ENCODE measurements at regions not wholly inside any gene's neighbourhood (a gene's known extent, or its start where the extent isn't known, plus 50 kb on each side); places are given as distances from the start of the nearest gene placed in this dataset.

DNA sequence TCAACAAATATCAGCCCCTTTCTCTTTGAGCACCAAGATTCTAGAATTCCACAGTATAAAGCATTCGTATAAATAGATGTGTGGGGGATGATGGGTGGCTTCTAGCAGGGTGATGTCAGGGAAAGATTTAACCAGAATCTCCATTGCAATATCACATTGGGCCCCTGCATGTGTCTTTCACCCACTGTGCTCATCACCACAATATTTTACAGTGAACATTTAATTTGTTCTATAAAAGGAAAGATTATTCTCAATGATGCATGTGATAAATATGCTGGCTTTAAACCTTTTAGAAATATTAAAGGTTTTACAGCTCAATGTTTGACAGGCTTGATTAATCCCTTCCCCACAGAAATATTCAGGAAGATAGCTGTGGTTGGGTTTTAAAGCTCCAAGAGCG lies 457.8 kb upstream of the DAB1 start:
- TF ChIP-seq, protein P1, sequence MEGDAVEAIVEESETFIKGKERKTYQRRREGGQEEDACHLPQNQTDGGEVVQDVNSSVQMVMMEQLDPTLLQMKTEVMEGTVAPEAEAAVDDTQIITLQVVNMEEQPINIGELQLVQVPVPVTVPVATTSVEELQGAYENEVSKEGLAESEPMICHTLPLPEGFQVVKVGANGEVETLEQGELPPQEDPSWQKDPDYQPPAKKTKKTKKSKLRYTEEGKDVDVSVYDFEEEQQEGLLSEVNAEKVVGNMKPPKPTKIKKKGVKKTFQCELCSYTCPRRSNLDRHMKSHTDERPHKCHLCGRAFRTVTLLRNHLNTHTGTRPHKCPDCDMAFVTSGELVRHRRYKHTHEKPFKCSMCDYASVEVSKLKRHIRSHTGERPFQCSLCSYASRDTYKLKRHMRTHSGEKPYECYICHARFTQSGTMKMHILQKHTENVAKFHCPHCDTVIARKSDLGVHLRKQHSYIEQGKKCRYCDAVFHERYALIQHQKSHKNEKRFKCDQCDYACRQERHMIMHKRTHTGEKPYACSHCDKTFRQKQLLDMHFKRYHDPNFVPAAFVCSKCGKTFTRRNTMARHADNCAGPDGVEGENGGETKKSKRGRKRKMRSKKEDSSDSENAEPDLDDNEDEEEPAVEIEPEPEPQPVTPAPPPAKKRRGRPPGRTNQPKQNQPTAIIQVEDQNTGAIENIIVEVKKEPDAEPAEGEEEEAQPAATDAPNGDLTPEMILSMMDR (conservative IDR thresholded peaks at IDR 0.05; ENCODE audit: low read depth, low read length), result no peak
- no peak for TF ChIP-seq EZH2 (IDR thresholded peaks at IDR 0.05; ENCODE audit: borderline replicate concordance, low read depth, low read length, poor library complexity, severe bottlenecking)
